ENCODE measurements at regions not wholly inside any gene's neighbourhood (a gene's known extent, or its start where the extent isn't known, plus 50 kb on each side); places are given as distances from the start of the nearest gene placed in this dataset.

GRCh38 chr3:117476572-117476971 lies 767.0 kb downstream of the TUSC7 start:
- TF ChIP-seq FOXP2 (optimal IDR thresholded peaks at IDR 0.05; ENCODE audit: borderline replicate concordance, extremely low read depth, extremely low read length, insufficient read depth) (no peak), SIN3A (IDR thresholded peaks at IDR 0.05; ENCODE audit: borderline replicate concordance, insufficient read depth, low read length) (no peak), REST (IDR thresholded peaks at IDR 0.05; ENCODE audit: insufficient read depth in 1 of 2, low read depth in 2 of 2, low read length in 2 of 2) (no peak)

GRCh38 chr3:117477214-117477755 lies 767.7 kb downstream of the TUSC7 start:
- TF ChIP-seq SIN3A (IDR thresholded peaks at IDR 0.05; ENCODE audit: borderline replicate concordance, insufficient read depth, low read length) = no peak
- no peak for TF ChIP-seq REST (IDR thresholded peaks at IDR 0.05; ENCODE audit: insufficient read depth in 1 of 2, low read depth in 2 of 2, low read length in 2 of 2)
- no peak for TF ChIP-seq TAF1 (IDR thresholded peaks at IDR 0.05; ENCODE audit: borderline replicate concordance, insufficient read depth, low read length)

- TF ChIP-seq TAF1 (IDR thresholded peaks at IDR 0.05; ENCODE audit: borderline replicate concordance, insufficient read depth, low read length) (no peak), REST (IDR thresholded peaks at IDR 0.05; ENCODE audit: insufficient read depth in 1 of 2, low read depth in 2 of 2, low read length in 2 of 2) (no peak), POLR2AphosphoS5 (IDR thresholded peaks at IDR 0.05; ENCODE audit: low read depth, low read length) (no peak), SIN3A (IDR thresholded peaks at IDR 0.05; ENCODE audit: borderline replicate concordance, insufficient read depth, low read length) (no peak), FOXP2 (optimal IDR thresholded peaks at IDR 0.05; ENCODE audit: borderline replicate concordance, extremely low read depth, extremely low read length, insufficient read depth) (no peak)
These were observed 769.5 kb downstream of the TUSC7 start for GRCh38 chr3:117479095-117479494.

GRCh38 chr3:117480525-117480924 lies 770.9 kb downstream of the TUSC7 start:
- TF ChIP-seq POLR2AphosphoS5 (IDR thresholded peaks at IDR 0.05; ENCODE audit: low read depth, low read length) (no peak), FOXP2 (optimal IDR thresholded peaks at IDR 0.05; ENCODE audit: borderline replicate concordance, extremely low read depth, extremely low read length, insufficient read depth) (no peak), SIN3A (IDR thresholded peaks at IDR 0.05; ENCODE audit: borderline replicate concordance, insufficient read depth, low read length) (no peak), TAF1 (IDR thresholded peaks at IDR 0.05; ENCODE audit: borderline replicate concordance, insufficient read depth, low read length) (no peak), REST (IDR thresholded peaks at IDR 0.05; ENCODE audit: insufficient read depth in 1 of 2, low read depth in 2 of 2, low read length in 2 of 2) (no peak)

GRCh38 chr3:117480972-117481371 lies 771.4 kb downstream of the TUSC7 start:
- TF ChIP-seq REST (IDR thresholded peaks at IDR 0.05; ENCODE audit: insufficient read depth in 1 of 2, low read depth in 2 of 2, low read length in 2 of 2) = no peak
- TF ChIP-seq TAF1 (IDR thresholded peaks at IDR 0.05; ENCODE audit: borderline replicate concordance, insufficient read depth, low read length) = no peak
- TF ChIP-seq POLR2AphosphoS5 (IDR thresholded peaks at IDR 0.05; ENCODE audit: low read depth, low read length) = no peak
- no peak for TF ChIP-seq FOXP2 (optimal IDR thresholded peaks at IDR 0.05; ENCODE audit: borderline replicate concordance, extremely low read depth, extremely low read length, insufficient read depth)
- no peak for TF ChIP-seq SIN3A (IDR thresholded peaks at IDR 0.05; ENCODE audit: borderline replicate concordance, insufficient read depth, low read length)

Data from PFSK-1 (cell line).